Osteoblast (primary cell): ENCODE measurements at regions not wholly inside any gene's neighbourhood (a gene's known extent, or its start where the extent isn't known, plus 50 kb on each side); places are given as distances from the start of the nearest gene placed in this dataset.
"Not testable (repeated sequence)": the region's sequence is repeated elsewhere in the genome, so short reads cannot be mapped to it uniquely, and the experiment has no call there.

Experiments
- DNase-seq: peaks from one replicate; pipeline ENCODE4 v3.0.0; 2011; ENCODE audit warnings: low spot score, mixed read lengths; ENCODE audit not compliant: insufficient read length; ENCODE audit errors: missing footprints
- H2AFZ ChIP-seq: 2 replicates; pipeline ENCODE4 v1.6.0; 2011; ENCODE audit warnings: mild to moderate bottlenecking, low read length
- H3K27ac ChIP-seq: 2 replicates; pipeline ENCODE4 v1.5.1; 2011; ENCODE audit warnings: mild to moderate bottlenecking, low read depth, low read length, moderate library complexity
- H3K27me3 ChIP-seq: 2 replicates; pipeline ENCODE4 v1.6.0; 2012; ENCODE audit warnings: mild to moderate bottlenecking, control low read depth, inconsistent platforms, low read length, moderate library complexity; ENCODE audit not compliant: insufficient read depth
- H3K36me3 ChIP-seq: 2 replicates; pipeline ENCODE4 v1.5.1; 2011; ENCODE audit warnings: mild to moderate bottlenecking, low read length, control low read depth, moderate library complexity; ENCODE audit not compliant: insufficient read depth
- H3K4me1 ChIP-seq: 2 replicates; pipeline ENCODE4 v1.5.1; 2011; ENCODE audit warnings: mild to moderate bottlenecking, low read length, control low read depth, moderate library complexity; ENCODE audit not compliant: insufficient read depth
- H3K4me2 ChIP-seq: 2 replicates; pipeline ENCODE4 v1.6.0; 2011; ENCODE audit warnings: mild to moderate bottlenecking, low read length; ENCODE audit not compliant: insufficient read depth
- H3K4me3 ChIP-seq: fragments of 200-600 bp; sonication (generic); 3 replicates; pipeline ENCODE4 v1.5.1; 2012; ENCODE audit warnings: mild to moderate bottlenecking, low read length, inconsistent platforms; ENCODE audit not compliant: insufficient read depth
- H3K79me2 ChIP-seq: 2 replicates; pipeline ENCODE4 v1.6.0; 2012; ENCODE audit warnings: mild to moderate bottlenecking, low read length, control low read depth, inconsistent platforms; ENCODE audit not compliant: insufficient read depth
- H3K9me3 ChIP-seq: 2 replicates; pipeline ENCODE4 v1.5.1; 2011; ENCODE audit warnings: low read depth, low read length, control low read depth
- H4K20me1 ChIP-seq: 2 replicates; pipeline ENCODE4 v1.6.0; 2012; ENCODE audit warnings: mild to moderate bottlenecking, low read length, control low read depth; ENCODE audit not compliant: insufficient read depth
- TF ChIP-seq, protein P1 (sequence below): IDR thresholded peaks from 2 replicates; pipeline ENCODE4 v1.5.1; 2011; ENCODE audit warnings: mild to moderate bottlenecking, low read depth, low read length, moderate library complexity; ENCODE audit errors: extremely low read depth

DNA sequence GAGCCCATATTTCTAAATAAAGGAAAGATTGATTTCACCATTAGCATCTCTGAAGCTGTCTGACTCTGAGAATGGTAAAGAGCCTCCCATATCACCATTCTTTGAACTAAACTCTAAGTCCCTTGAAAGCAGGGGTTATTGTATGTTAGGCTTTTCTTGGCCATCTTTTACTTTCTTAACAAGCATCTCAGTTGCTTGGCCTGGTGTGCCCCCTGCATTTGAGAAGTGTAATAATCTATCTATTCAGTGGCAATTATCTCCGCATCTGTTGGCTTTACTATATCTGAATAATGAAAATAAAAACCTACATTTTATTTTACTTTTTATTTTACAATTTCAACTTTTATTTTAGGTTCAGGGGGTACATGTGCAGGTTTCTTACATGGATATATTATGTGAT lies 128.3 kb upstream of the ARMCX2 start:
- Histone ChIP-seq H3K4me3 (no peak overlapping the region), H3K4me2 (no peak overlapping the region), H3K4me1 (no peaks in the 10 kb centered on the region), H3K79me2 (no peaks in the 10 kb centered on the region), H3K27me3 (peaks cover 2% of the 10 kb centered on the region), H3K9me3 (no peaks in the 10 kb centered on the region), H3K36me3 (no peaks in the 10 kb centered on the region), H4K20me1 (no peaks in the 10 kb centered on the region), H3K27ac (no peak overlapping the region), H2AFZ (no peak overlapping the region)
- TF ChIP-seq, protein P1, sequence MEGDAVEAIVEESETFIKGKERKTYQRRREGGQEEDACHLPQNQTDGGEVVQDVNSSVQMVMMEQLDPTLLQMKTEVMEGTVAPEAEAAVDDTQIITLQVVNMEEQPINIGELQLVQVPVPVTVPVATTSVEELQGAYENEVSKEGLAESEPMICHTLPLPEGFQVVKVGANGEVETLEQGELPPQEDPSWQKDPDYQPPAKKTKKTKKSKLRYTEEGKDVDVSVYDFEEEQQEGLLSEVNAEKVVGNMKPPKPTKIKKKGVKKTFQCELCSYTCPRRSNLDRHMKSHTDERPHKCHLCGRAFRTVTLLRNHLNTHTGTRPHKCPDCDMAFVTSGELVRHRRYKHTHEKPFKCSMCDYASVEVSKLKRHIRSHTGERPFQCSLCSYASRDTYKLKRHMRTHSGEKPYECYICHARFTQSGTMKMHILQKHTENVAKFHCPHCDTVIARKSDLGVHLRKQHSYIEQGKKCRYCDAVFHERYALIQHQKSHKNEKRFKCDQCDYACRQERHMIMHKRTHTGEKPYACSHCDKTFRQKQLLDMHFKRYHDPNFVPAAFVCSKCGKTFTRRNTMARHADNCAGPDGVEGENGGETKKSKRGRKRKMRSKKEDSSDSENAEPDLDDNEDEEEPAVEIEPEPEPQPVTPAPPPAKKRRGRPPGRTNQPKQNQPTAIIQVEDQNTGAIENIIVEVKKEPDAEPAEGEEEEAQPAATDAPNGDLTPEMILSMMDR, result no peak
- no peak for DNase-seq

- TF ChIP-seq, protein P1, result no peak
- Histone ChIP-seq H3K4me3 (no peak overlapping the region), H3K4me2 (no peak overlapping the region)
These were observed 125.5 kb upstream of the ARMCX2 start for GRCh38 chrX:101785142-101785541.

DNA sequence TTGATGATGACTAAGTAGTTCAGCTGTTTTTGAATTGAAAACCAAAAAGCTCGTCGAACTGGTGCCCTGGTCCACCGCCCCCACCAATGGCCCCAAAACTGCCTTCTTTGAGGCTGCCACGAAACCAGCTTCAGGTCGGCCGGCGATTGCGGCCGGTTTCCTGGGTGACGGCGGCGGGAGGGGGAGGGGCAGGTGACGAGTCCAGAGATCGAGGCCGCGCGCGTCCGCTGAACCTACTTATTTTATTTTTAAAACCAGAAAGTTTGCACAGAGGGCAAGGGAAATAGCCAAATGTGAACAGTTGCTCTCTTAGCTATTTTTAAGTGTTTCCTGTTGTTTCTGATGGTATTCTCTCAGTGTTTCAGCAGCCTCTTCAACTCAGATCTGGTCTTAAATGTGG lies 120.8 kb upstream of the ARMCX2 start:
- not testable (repeated sequence) for H2AFZ ChIP-seq, H3K79me2 ChIP-seq, H4K20me1 ChIP-seq

More at GRCh38 chrX:101785142-101785541, 125.5 kb upstream of the ARMCX2 start:
- Histone ChIP-seq H3K27ac (no peak overlapping the region), H2AFZ (no peak overlapping the region), H3K27me3 (no peaks in the 10 kb centered on the region), H3K4me1 (no peaks in the 10 kb centered on the region), H4K20me1 (no peaks in the 10 kb centered on the region), H3K79me2 (no peaks in the 10 kb centered on the region), H3K36me3 (no peaks in the 10 kb centered on the region), H3K9me3 (no peaks in the 10 kb centered on the region)
- DNase-seq, result no peak

GRCh38 chrX:101774340-101774739 lies 114.7 kb upstream of the ARMCX2 start:
- no peaks in the 10 kb centered on the region for H3K9me3 ChIP-seq
- H3K4me2 ChIP-seq, result no peak overlapping the region
- peaks cover 10% of the 10 kb centered on the region for H3K27me3 ChIP-seq
- H3K27ac ChIP-seq, result no peak overlapping the region
- no peak for DNase-seq
- TF ChIP-seq, protein P1, result no peak
- no peaks in the 10 kb centered on the region for H3K36me3 ChIP-seq
- H3K79me2 ChIP-seq, result no peaks in the 10 kb centered on the region
- H4K20me1 ChIP-seq, result no peaks in the 10 kb centered on the region
- no peak overlapping the region for H3K4me3 ChIP-seq
- no peak overlapping the region for H2AFZ ChIP-seq
- no peaks in the 10 kb centered on the region for H3K4me1 ChIP-seq

More for the DNA sequence above, 120.8 kb upstream of the ARMCX2 start:
- not testable (repeated sequence) for H3K36me3 ChIP-seq, H3K9me3 ChIP-seq, H3K4me1 ChIP-seq, H3K27ac ChIP-seq, H3K27me3 ChIP-seq, H3K4me2 ChIP-seq, H3K4me3 ChIP-seq, DNase-seq
